Thyroid gland (tissue), 4 donors: ENCODE measurements at regions not wholly inside any gene's neighbourhood (a gene's known extent, or its start where the extent isn't known, plus 50 kb on each side); places are given as distances from the start of the nearest gene placed in this dataset.

Source experiments
- DNase-seq, 2 donors: peaks; one replicate each; pipeline ENCODE4 v3.0.0-alpha.2; 2019
- H3K27ac ChIP-seq, 3 donors: fragments of 200-600 bp; sonication (generic); 1 replicate in 2 of 3; 2 replicates in 1 of 3; pipeline ENCODE4 v1.5.1; 2016 to 2019; ENCODE audit warnings: mild to moderate bottlenecking in 1 of 3, moderate library complexity in 1 of 3
- H3K27me3 ChIP-seq: fragments of 200-600 bp; sonication (generic); one replicate; pipeline ENCODE4 v1.5.1; 2019
- H3K36me3 ChIP-seq, 2 donors: fragments of 200-600 bp; sonication (generic); one replicate each; pipeline ENCODE4 v1.5.1; 2016 to 2019
- H3K4me1 ChIP-seq, 2 donors: fragments of 200-600 bp; sonication (generic); one replicate each; pipeline ENCODE4 v1.5.1; 2017 to 2019
- H3K4me3 ChIP-seq, 3 donors: fragments of 200-600 bp; sonication (generic); replicated peaks in 1 of 3; 1 replicate in 2 of 3; 2 replicates in 1 of 3; pipeline ENCODE4 v1.5.1; 2016; ENCODE audit warnings: mild to moderate bottlenecking in 1 of 3
- H3K9me3 ChIP-seq: fragments of 200-600 bp; sonication (generic); one replicate; pipeline ENCODE4 v1.5.1; 2017
- CTCF ChIP-seq, 6 experiments: fragments of 200-600 bp in 3 of 6; fragments of 450-650 bp in 3 of 6; sonication (generic) in 3 of 6; IDR thresholded peaks; one replicate each; pipeline ENCODE4 v1.5.1; 2016 to 2019; ENCODE audit warnings: antibody characterized with exemption in 6 of 6, mild to moderate bottlenecking in 2 of 6, inconsistent platforms in 1 of 6, moderate library complexity in 1 of 6
- POLR2A ChIP-seq, 2 donors: fragments of 450-650 bp; IDR thresholded peaks; one replicate each; pipeline ENCODE4 v1.6.1; 2017; ENCODE audit warnings: antibody characterized with exemption in 2 of 2, mild to moderate bottlenecking in 2 of 2, moderate library complexity in 1 of 2
- WGBS, 2 donors: methylation state at CpG; one replicate each; pipeline ENCODE4 v1.1.5; 2017; 5-methylcytosine and 5-hydroxymethylcytosine counted together
- intact Hi-C: fragments of 100-400 bp; cut with DNase I; formaldehyde crosslinking; loops from one replicate; pipeline ENCODE4 v1.15.1; 2023

GRCh38 chr16:51762081-51762996 is 611.3 kb upstream of the SALL1 start:
- DNase-seq, result peak; percentile 91
- H3K27me3 ChIP-seq, result no peaks in the 10 kb centered on the region
- peak overlapping the region in 1 of 3 donors; percentile 12 for H3K4me3 ChIP-seq
- peaks cover 42 to 44% of the 10 kb centered on the region in 2 donors for H3K4me1 ChIP-seq
- TF ChIP-seq CTCF (IDR thresholded peaks at IDR 0.05), result peak; percentile 81 to 94 (median 85)
- TF ChIP-seq POLR2A (IDR thresholded peaks at IDR 0.05), result peak in 1 of 2 donors; percentile 67
- H3K36me3 ChIP-seq, result no peaks in the 10 kb centered on the region
- intact Hi-C loops, result no loop called here
- WGBS, 2 donors, result 11% methylated on average over 27 to 30 of the region's 30 CpGs
- H3K9me3 ChIP-seq, result no peaks in the 10 kb centered on the region
- peak overlapping the region; percentile 88 to 93 (median 90) for H3K27ac ChIP-seq

GRCh38 chr16:51761001-51761400 is 609.9 kb upstream of the SALL1 start:
- intact Hi-C loops, result no loop called here
- 32 to 37% methylated on average over 9 of the region's 9 CpGs for WGBS, 2 donors
- peak overlapping the region; percentile 88 to 93 (median 90) for H3K27ac ChIP-seq
- H3K27me3 ChIP-seq, result no peaks in the 10 kb centered on the region
- no peak for DNase-seq
- no peaks in the 10 kb centered on the region for H3K9me3 ChIP-seq
- peaks cover 42 to 50% of the 10 kb centered on the region in 2 donors for H3K4me1 ChIP-seq
- H3K36me3 ChIP-seq, result no peaks in the 10 kb centered on the region
- TF ChIP-seq POLR2A (IDR thresholded peaks at IDR 0.05), result no peak
- TF ChIP-seq CTCF (IDR thresholded peaks at IDR 0.05), result no peak
- H3K4me3 ChIP-seq, result no peak overlapping the region

GRCh38 chr16:51759999-51760398 is 608.9 kb upstream of the SALL1 start:
- intact Hi-C loops, result loop anchor here (5.0 kb wide), 1 partner anchor 608 kb away; the partner anchor contains the start of gene SALL1
- Histone ChIP-seq H3K9me3 (no peaks in the 10 kb centered on the region), H3K27me3 (no peaks in the 10 kb centered on the region), H3K4me1 (peaks cover 33 to 44% of the 10 kb centered on the region in 2 donors), H3K27ac (peak overlapping the region; percentile 88 to 93 (median 90)), H3K36me3 (no peaks in the 10 kb centered on the region), H3K4me3 (peak overlapping the region in 1 of 3 donors; percentile 3)
- TF ChIP-seq POLR2A (IDR thresholded peaks at IDR 0.05) (no peak), CTCF (IDR thresholded peaks at IDR 0.05) (no peak)
- DNase-seq, result peak in 1 of 2 donors; percentile 39
- 21 to 29% methylated on average over 5 of the region's 5 CpGs for WGBS, 2 donors

- TF ChIP-seq POLR2A (IDR thresholded peaks at IDR 0.05), result peak in 1 of 2 donors; percentile 27
- no peak for TF ChIP-seq CTCF (IDR thresholded peaks at IDR 0.05)
- 14 to 20% methylated on average over 4 of the region's 4 CpGs for WGBS, 2 donors
Measured at GRCh38 chr16:51759329-51759728, 608.3 kb upstream of the SALL1 start.

More at GRCh38 chr16:51759329-51759728, 608.3 kb upstream of the SALL1 start:
- H3K27ac ChIP-seq, result peak overlapping the region; percentile 88 to 93 (median 90)
- H3K4me1 ChIP-seq, result peaks cover 33 to 44% of the 10 kb centered on the region in 2 donors
- intact Hi-C loops, result loop anchor here (5.0 kb wide), 1 partner anchor 607 kb away; the partner anchor contains the start of gene SALL1
- no peaks in the 10 kb centered on the region for H3K36me3 ChIP-seq
- no peaks in the 10 kb centered on the region for H3K27me3 ChIP-seq
- DNase-seq, result peak; percentile 47 to 53
- H3K4me3 ChIP-seq, result no peak overlapping the region
- H3K9me3 ChIP-seq, result no peaks in the 10 kb centered on the region
